CD4-positive, alpha-beta T cell (primary cell): ENCODE measurements at regions not wholly inside any gene's neighbourhood (a gene's known extent, or its start where the extent isn't known, plus 50 kb on each side); places are given as distances from the start of the nearest gene placed in this dataset.

ENCODE experiments used
- ATAC-seq: fragments of 200-7000 bp; cut with Tn5 transposase; one replicate; pipeline ENCODE4 v1.10.0; 2022; ENCODE audit warnings: mild to moderate bottlenecking; ENCODE audit not compliant: poor library complexity
- CTCF ChIA-PET: fragments of 350-600 bp; sonication (Branson Sonifier 250); formaldehyde crosslinking; loops from one replicate; lab custom pipeline; 2021; ENCODE audit warnings: antibody characterized with exemption, inconsistent platforms; lab: Charles Lee
- POLR2A ChIA-PET: fragments of 350-600 bp; sonication (Branson Sonifier 250); formaldehyde crosslinking; loops from one replicate; lab custom pipeline; 2021; ENCODE audit warnings: antibody characterized with exemption, inconsistent platforms; lab: Charles Lee
- DNase-seq, 14 experiments: peaks; one replicate each; pipeline ENCODE4 v3.0.0-alpha.2; 2013 to 2020; ENCODE audit warnings: mixed read lengths in 2 of 14
- H3K27ac ChIP-seq, 2 donors: one replicate each; pipeline versions ENCODE4 v1.5.1 to v1.7.0; 2013; ENCODE audit warnings: low read length in 2 of 2, low read depth in 1 of 2, mild to moderate bottlenecking in 1 of 2
- H3K27me3 ChIP-seq, 2 experiments: 1 replicate in 1 of 2; 2 replicates in 1 of 2; pipeline versions ENCODE4 v1.6.1 to v1.7.0; 2013; ENCODE audit warnings: low read length in 2 of 2, control low read depth in 1 of 2, mild to moderate bottlenecking in 1 of 2, moderate library complexity in 1 of 2; ENCODE audit not compliant: insufficient read depth in 2 of 2, control insufficient read depth in 1 of 2
- H3K36me3 ChIP-seq: one replicate; pipeline ENCODE4 v1.6.1; 2013; ENCODE audit warnings: low read length, control low read depth; ENCODE audit not compliant: insufficient read depth
- H3K4me1 ChIP-seq: one replicate; pipeline ENCODE4 v1.6.1; 2013; ENCODE audit warnings: low read length, control low read depth; ENCODE audit not compliant: insufficient read depth
- H3K4me3 ChIP-seq: one replicate; pipeline ENCODE4 v1.5.1; 2013; ENCODE audit warnings: mild to moderate bottlenecking, low read length, moderate library complexity
- H3K9me3 ChIP-seq, 2 experiments: 1 replicate in 1 of 2; 2 replicates in 1 of 2; pipeline versions ENCODE4 v1.6.1 to v1.7.0; 2013; ENCODE audit warnings: low read length in 2 of 2, mild to moderate bottlenecking in 2 of 2, control low read depth in 1 of 2, moderate library complexity in 1 of 2; ENCODE audit not compliant: control insufficient read depth in 1 of 2, insufficient read depth in 1 of 2
- H3K27ac Mint-ChIP-seq: one replicate; pipeline ENCODE4 v1.8.0; 2020; ENCODE audit warnings: mixed read lengths
- H3K27me3 Mint-ChIP-seq: one replicate; pipeline ENCODE4 v1.8.0; 2021; ENCODE audit warnings: mixed read lengths
- H3K36me3 Mint-ChIP-seq: one replicate; pipeline ENCODE4 v1.8.0; 2021; ENCODE audit warnings: low read depth, mixed read lengths
- H3K4me1 Mint-ChIP-seq: one replicate; pipeline ENCODE4 v1.8.0; 2021; ENCODE audit warnings: low read depth, mixed read lengths
- H3K4me3 Mint-ChIP-seq: one replicate; pipeline ENCODE4 v1.8.0; 2020; ENCODE audit warnings: mild to moderate bottlenecking, mixed read lengths
- H3K9me3 Mint-ChIP-seq: one replicate; pipeline ENCODE4 v1.8.0; 2020; ENCODE audit warnings: mixed read lengths
- CTCF ChIP-seq: fragments of 200-600 bp; IDR thresholded peaks from one replicate; pipeline ENCODE4 v1.8.0; 2022; ENCODE audit warnings: antibody characterized with exemption, mild to moderate bottlenecking
- intact Hi-C, 2 experiments: fragments of 100-400 bp; cut with DNase I in 1 of 2; cut with micrococcal nuclease in 1 of 2; formaldehyde crosslinking; loops; one replicate each; pipeline versions ENCODE4 v1.15.1 to v1.9.0; 2023 to 2025; cut with DNase I, micrococcal nuclease

DNA sequence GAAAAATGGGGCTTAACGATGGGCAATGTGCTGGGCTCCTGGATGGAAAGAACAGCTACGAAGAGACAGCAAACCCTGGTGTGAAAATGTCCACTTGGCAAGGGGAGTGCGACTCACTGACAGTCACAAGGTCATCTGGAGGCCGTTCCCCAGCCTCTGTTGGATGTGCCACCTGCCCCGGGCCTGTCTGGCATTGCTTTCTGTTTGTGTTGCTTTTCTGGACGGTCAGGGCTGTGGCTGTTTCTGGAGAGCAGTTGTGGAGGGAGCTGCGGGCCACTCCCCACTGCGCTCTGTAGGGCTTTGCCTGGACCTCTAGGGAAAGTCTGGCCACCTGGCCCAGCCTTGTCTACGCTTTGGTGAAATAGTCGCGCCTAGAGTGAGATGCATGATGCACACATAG lies 185.3 kb downstream of the IRX1 start:
- CTCF ChIA-PET, result no interaction called here
- Mint-ChIP-seq H3K4me1 (no peaks in the 10 kb centered on the region), H3K9me3 (peaks cover 3% of the 10 kb centered on the region), H3K36me3 (no peaks in the 10 kb centered on the region), H3K4me3 (no peak overlapping the region), H3K27me3 (no peaks in the 10 kb centered on the region), H3K27ac (no peak overlapping the region)
- POLR2A ChIA-PET, result no interaction called here
- H3K27ac ChIP-seq, result no peak overlapping the region
- H3K4me1 ChIP-seq, result no peaks in the 10 kb centered on the region
- ATAC-seq, result no peak
- H3K4me3 ChIP-seq, result no peak overlapping the region
- no peak for TF ChIP-seq CTCF
- H3K27me3 ChIP-seq, result no peaks in the 10 kb centered on the region
- peaks cover 0 to 30% of the 10 kb centered on the region in 2 experiments for H3K9me3 ChIP-seq
- no peak for DNase-seq
- no peaks in the 10 kb centered on the region for H3K36me3 ChIP-seq
- intact Hi-C loops, result no loop called here

DNA sequence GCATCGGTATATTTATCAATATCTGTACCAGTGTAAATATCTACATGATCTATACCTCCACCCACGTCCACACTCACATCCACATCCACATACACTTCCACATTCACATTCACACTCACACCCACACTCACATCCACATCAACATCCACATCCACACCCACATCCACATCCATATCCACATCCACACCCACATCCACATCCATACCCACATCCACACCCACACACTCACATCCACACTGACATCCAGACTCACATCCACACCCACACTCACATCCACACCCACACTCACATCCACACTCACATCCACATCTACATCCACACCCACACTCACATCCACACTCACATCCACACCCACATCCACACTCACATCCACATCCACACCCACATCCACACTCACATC lies 189.2 kb downstream of the IRX1 start:
- H3K9me3 ChIP-seq, result peaks cover 0 to 31% of the 10 kb centered on the region in 2 experiments
- no peaks in the 10 kb centered on the region for H3K4me1 ChIP-seq
- Mint-ChIP-seq H3K4me1 (no peaks in the 10 kb centered on the region), H3K9me3 (peaks cover 3% of the 10 kb centered on the region), H3K36me3 (no peaks in the 10 kb centered on the region), H3K27me3 (peaks cover 1% of the 10 kb centered on the region), H3K4me3 (no peak overlapping the region), H3K27ac (no peak overlapping the region)
- H3K36me3 ChIP-seq, result no peaks in the 10 kb centered on the region
- no peak overlapping the region for H3K27ac ChIP-seq
- ATAC-seq, result no peak
- POLR2A ChIA-PET, result no interaction called here
- CTCF ChIA-PET, result no interaction called here
- no peak overlapping the region for H3K4me3 ChIP-seq
- DNase-seq, result no peak
- TF ChIP-seq CTCF, result no peak
- no peaks in the 10 kb centered on the region for H3K27me3 ChIP-seq
- intact Hi-C loops, result no loop called here

GRCh38 chr5:3786165-3786564 lies 190.5 kb downstream of the IRX1 start:
- H3K36me3 ChIP-seq, result no peaks in the 10 kb centered on the region
- TF ChIP-seq CTCF, result no peak
- ATAC-seq (no peak), DNase-seq (no peak)
- H3K36me3 Mint-ChIP-seq, result no peaks in the 10 kb centered on the region
- no peak overlapping the region for H3K4me3 ChIP-seq
- H3K9me3 Mint-ChIP-seq, result peaks cover 3% of the 10 kb centered on the region
- no peaks in the 10 kb centered on the region for H3K27me3 ChIP-seq
- no peak overlapping the region for H3K27ac ChIP-seq
- CTCF ChIA-PET, result no interaction called here
- no peaks in the 10 kb centered on the region for H3K4me1 ChIP-seq
- peaks cover 4% of the 10 kb centered on the region for H3K27me3 Mint-ChIP-seq
- POLR2A ChIA-PET, result no interaction called here
- H3K27ac Mint-ChIP-seq, result no peak overlapping the region
- peaks cover 0 to 28% of the 10 kb centered on the region in 2 experiments for H3K9me3 ChIP-seq
- intact Hi-C loops, result no loop called here
- H3K4me3 Mint-ChIP-seq, result no peak overlapping the region
- no peaks in the 10 kb centered on the region for H3K4me1 Mint-ChIP-seq
